Upper lobe of left lung (tissue), 6 donors: ENCODE measurements at regions not wholly inside any gene's neighbourhood (a gene's known extent, or its start where the extent isn't known, plus 50 kb on each side); places are given as distances from the start of the nearest gene placed in this dataset.

ENCODE experiments used
- ATAC-seq, 2 donors: fragments of 200-7000 bp; cut with Tn5 transposase; one replicate each; pipeline ENCODE4 v1.9.1; 2022; ENCODE audit warnings: mild to moderate bottlenecking in 2 of 2, moderate library complexity in 2 of 2; ENCODE audit not compliant: low FRiP score in 2 of 2
- DNase-seq, 2 donors: peaks; one replicate each; pipeline ENCODE4 v3.0.0-alpha.2; 2019 to 2020
- H3K27ac ChIP-seq, 4 donors: fragments of 200-600 bp; sonication (generic); one replicate each; pipeline ENCODE4 v1.5.1; 2016 to 2019
- H3K27me3 ChIP-seq, 4 donors: fragments of 200-600 bp; sonication (generic); one replicate each; pipeline ENCODE4 v1.5.1; 2017 to 2019
- H3K36me3 ChIP-seq, 4 donors: fragments of 200-600 bp; sonication (generic); one replicate each; pipeline ENCODE4 v1.5.1; 2016 to 2019
- H3K4me1 ChIP-seq, 4 donors: fragments of 200-600 bp; sonication (generic); one replicate each; pipeline ENCODE4 v1.5.1; 2018 to 2019
- H3K4me3 ChIP-seq, 4 donors: fragments of 200-600 bp; sonication (generic); one replicate each; pipeline ENCODE4 v1.5.1; 2017 to 2019; ENCODE audit warnings: mild to moderate bottlenecking in 2 of 4, moderate library complexity in 1 of 4
- H3K9me3 ChIP-seq, 4 donors: fragments of 200-600 bp; sonication (generic); one replicate each; pipeline ENCODE4 v1.5.1; 2018 to 2019
- CTCF ChIP-seq, 6 experiments: fragments of 450-650 bp in 4 of 6; fragments of 200-600 bp in 2 of 6; sonication (generic) in 2 of 6; IDR thresholded peaks; one replicate each; pipeline ENCODE4 v1.5.1; 2016 to 2019; ENCODE audit warnings: antibody characterized with exemption in 6 of 6
- EP300 ChIP-seq, 4 donors: sonication (generic); formaldehyde crosslinking; IDR thresholded peaks; one replicate each; pipeline ENCODE4 v1.5.1; 2017; ENCODE audit warnings: antibody characterized with exemption in 4 of 4, control low read depth in 2 of 4
- POLR2A ChIP-seq, 4 donors: fragments of 450-650 bp; IDR thresholded peaks; one replicate each; pipeline ENCODE4 v1.5.1; 2016 to 2017; ENCODE audit warnings: antibody characterized with exemption in 4 of 4, mild to moderate bottlenecking in 2 of 4
- POLR2AphosphoS5 ChIP-seq, 2 donors: sonication (generic); formaldehyde crosslinking; IDR thresholded peaks; one replicate each; pipeline ENCODE4 v1.5.1; 2017; ENCODE audit warnings: antibody characterized with exemption in 2 of 2
- WGBS, 2 donors: methylation state at CpG; one replicate each; pipeline ENCODE4 v1.1.5; 2017 to 2018; 5-methylcytosine and 5-hydroxymethylcytosine counted together
- donor health status: DM: no; HTN: no; CAD: no; lungs with moderate emphysema.
- donor health status: DM: no; HTN: yes; CAD: no; lungs with severe emphysema.

- TF ChIP-seq POLR2AphosphoS5 (IDR thresholded peaks at IDR 0.05) (no peak), CTCF (IDR thresholded peaks at IDR 0.05) (no peak)
- no peaks in the 10 kb centered on the region for H3K36me3 ChIP-seq
- no peaks in the 10 kb centered on the region for H3K9me3 ChIP-seq
- H3K27me3 ChIP-seq = peaks cover 0 to 34% (median 23%) of the 10 kb centered on the region in 4 donors
- peak in 1 of 2 donors; percentile 16 for ATAC-seq
- H3K27ac ChIP-seq = no peak overlapping the region
- no peak overlapping the region for H3K4me3 ChIP-seq
- peak in 1 of 2 donors; percentile 15 for DNase-seq
- peaks cover 14 to 18% (median 15%) of the 10 kb centered on the region in 4 donors for H3K4me1 ChIP-seq
- 57 to 60% methylated on average over 8 to 12 of the region's 12 CpGs for whole genome bisulfite sequencing, 2 donors
Measured at GRCh38 chr15:89396723-89397652, 62.4 kb upstream of the POLG start.

- Histone ChIP-seq H3K27ac (no peak overlapping the region), H3K27me3 (peaks cover 0 to 29% (median 21%) of the 10 kb centered on the region in 4 donors), H3K4me1 (peaks cover 14 to 18% (median 15%) of the 10 kb centered on the region in 4 donors), H3K36me3 (no peaks in the 10 kb centered on the region), H3K9me3 (no peaks in the 10 kb centered on the region), H3K4me3 (no peak overlapping the region)
- peak in 1 of 2 donors; percentile 14 for ATAC-seq
- TF ChIP-seq POLR2AphosphoS5 (IDR thresholded peaks at IDR 0.05) = no peak
- TF ChIP-seq CTCF (IDR thresholded peaks at IDR 0.05) = no peak
- TF ChIP-seq EP300 (IDR thresholded peaks at IDR 0.05) = no peak
- DNase-seq = peak; percentile 8 to 33
- WGBS, 2 donors = 31 to 37% methylated on average over 3 to 4 of the region's 4 CpGs
Measured at GRCh38 chr15:89395996-89396395, 61.4 kb upstream of the POLG start.

- no peak overlapping the region for H3K27ac ChIP-seq
- no peak overlapping the region for H3K4me3 ChIP-seq
- H3K36me3 ChIP-seq = no peaks in the 10 kb centered on the region
- DNase-seq (peak in 1 of 2 donors; percentile 23), ATAC-seq (no peak)
- peaks cover 14 to 18% (median 15%) of the 10 kb centered on the region in 4 donors for H3K4me1 ChIP-seq
- TF ChIP-seq CTCF (IDR thresholded peaks at IDR 0.05) (no peak), POLR2A (IDR thresholded peaks at IDR 0.05) (no peak), POLR2AphosphoS5 (IDR thresholded peaks at IDR 0.05) (no peak), EP300 (IDR thresholded peaks at IDR 0.05) (no peak)
- peaks cover 0 to 23% (median 19%) of the 10 kb centered on the region in 4 donors for H3K27me3 ChIP-seq
- no peaks in the 10 kb centered on the region for H3K9me3 ChIP-seq
- 36 to 43% methylated on average over 5 to 10 of the region's 10 CpGs for WGBS, 2 donors
Measured at GRCh38 chr15:89395461-89395871, 60.8 kb upstream of the POLG start.

GRCh38 chr15:89395031-89395430, 60.4 kb upstream of the POLG start:
- TF ChIP-seq CTCF (IDR thresholded peaks at IDR 0.05) (no peak), EP300 (IDR thresholded peaks at IDR 0.05) (no peak), POLR2AphosphoS5 (IDR thresholded peaks at IDR 0.05) (no peak), POLR2A (IDR thresholded peaks at IDR 0.05) (no peak)
- DNase-seq = no peak
- 75 to 80% methylated on average over 1 to 2 of the region's 2 CpGs for WGBS, 2 donors
- Histone ChIP-seq H3K36me3 (no peaks in the 10 kb centered on the region), H3K27me3 (peaks cover 0 to 19% (median 14%) of the 10 kb centered on the region in 4 donors), H3K4me3 (no peak overlapping the region), H3K27ac (no peak overlapping the region), H3K9me3 (no peaks in the 10 kb centered on the region), H3K4me1 (peaks cover 10 to 14% (median 11%) of the 10 kb centered on the region in 4 donors)
- ATAC-seq = no peak
